ENCODE measurements at regions not wholly inside any gene's neighbourhood (a gene's known extent, or its start where the extent isn't known, plus 50 kb on each side); places are given as distances from the start of the nearest gene placed in this dataset.

DNA sequence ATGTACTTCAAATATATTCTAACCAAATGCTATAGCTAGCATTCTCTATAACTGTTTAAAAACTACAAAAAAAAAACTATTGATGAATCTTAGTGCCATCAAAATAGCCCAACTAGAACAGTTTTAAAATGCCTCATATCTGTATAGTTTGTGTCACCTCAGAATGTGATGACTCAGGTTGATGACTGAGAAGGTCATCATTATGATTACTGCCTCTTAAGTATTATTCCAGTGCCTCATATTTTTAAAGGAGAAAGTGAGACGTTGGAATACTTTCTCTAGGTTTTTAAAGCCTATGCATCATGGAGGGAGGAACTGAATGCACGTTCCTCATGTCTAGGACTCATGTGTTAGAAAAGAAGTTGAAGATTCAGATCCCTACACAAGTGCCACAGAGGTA is 88.2 kb downstream of the TMA16 start:
- DNase-seq = no peak

DNA sequence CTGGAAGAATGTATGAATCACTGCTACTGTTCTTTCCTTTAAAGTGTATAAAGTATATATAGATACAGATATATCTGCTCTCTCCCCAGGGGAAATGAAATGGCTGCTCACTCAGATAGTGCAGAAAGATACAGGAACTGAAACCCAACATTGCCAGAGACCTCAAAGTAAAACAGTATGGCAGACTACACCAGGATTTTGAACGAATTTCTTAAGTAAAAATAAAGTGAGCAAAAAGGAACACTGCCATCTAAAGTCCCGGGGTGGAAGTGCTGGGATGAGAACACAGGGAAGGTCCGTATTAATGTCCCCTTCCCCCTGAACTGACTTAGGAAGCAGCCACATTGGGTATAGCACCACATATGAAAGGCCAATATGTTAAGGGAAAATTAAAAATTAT is 93.4 kb downstream of the TMA16 start:
- DNase-seq = no peak

DNA sequence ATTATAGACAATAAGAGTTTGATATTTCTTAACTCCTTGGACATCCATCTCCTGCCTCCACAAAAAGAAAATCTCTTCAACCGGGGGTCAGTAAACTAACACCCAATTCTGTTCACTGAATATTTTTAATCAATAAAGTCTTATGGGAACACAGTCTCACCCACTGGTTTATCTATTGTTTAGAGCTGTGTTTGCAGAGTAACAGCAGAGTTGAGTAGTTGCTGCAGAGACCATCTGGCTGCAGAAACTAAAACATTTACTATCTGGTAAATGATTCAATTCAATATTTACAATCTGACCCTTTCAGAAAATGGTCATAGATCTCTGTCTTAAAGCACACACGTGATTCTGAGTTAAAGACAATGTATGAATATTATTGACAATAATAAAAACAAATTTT is 94.0 kb downstream of the TMA16 start:
- no peak for DNase-seq

DNA sequence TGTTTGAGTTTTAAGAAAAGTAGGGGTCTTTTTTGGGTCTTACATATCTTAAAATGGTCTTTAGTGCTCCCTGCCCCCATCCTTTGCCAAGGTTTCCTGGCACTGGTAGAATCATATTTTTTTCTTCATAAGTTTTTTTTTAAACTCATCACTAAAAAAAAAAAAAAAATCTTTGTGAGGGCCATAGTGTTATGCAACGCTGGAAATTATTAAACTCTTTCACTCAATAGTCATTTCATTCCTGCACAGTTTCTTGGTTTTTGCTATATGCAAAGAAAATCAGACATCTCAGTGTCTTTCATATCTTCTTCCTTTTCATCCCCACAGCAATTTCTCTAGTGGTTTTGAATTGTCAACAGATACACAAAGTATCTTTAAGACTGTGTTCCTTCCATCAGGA is 95.6 kb downstream of the TMA16 start:
- no peak for DNase-seq

DNA sequence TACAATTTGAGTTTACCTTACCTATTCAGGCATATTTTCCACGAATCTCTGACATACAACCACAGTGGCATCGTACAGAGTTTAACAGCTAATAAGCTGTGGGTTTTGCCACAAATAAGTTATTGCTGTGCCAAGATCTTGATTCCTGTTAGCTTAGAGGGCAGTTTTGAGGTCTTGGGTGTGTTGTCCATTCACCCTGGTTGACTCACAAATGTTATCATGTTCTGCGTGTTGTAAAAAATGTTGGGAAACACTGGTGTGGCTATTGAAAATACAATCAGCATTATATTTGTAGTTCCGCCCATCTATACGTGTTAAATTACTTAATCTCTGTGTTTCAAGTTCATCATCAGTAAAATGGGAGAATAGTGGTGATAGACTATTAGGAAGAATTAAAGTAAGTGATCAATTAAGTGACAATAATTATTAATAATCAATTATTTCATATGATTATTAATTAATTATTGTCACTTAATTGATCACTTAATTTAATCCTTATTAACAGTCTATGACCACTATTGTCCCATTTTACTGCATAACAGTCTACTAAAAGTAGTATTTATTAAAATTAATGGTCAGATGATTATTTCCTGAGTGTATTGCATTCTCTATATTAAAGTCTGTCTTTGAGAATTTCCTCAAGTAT is 96.3 kb downstream of the TMA16 start:
- no peak for DNase-seq

DNA sequence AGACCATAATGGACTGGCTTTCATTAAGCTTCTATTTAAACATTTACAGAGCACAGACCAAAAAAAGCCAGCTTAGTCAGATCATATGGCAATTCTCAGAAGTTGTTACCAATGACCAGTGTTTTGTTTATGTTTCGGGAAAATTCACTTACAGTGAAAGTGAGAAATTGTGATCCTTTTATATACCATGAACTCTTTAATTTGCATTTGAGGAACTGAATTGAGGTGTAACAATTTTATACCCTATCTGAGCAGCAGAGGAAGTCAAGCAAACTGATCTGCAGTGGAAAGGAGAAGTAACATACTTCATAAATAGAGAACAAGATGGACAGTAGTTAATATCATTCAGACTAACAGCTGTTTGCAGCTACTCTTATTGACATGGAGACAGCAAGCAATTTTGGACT is 97.1 kb downstream of the TMA16 start:
- DNase-seq = no peak

DNA sequence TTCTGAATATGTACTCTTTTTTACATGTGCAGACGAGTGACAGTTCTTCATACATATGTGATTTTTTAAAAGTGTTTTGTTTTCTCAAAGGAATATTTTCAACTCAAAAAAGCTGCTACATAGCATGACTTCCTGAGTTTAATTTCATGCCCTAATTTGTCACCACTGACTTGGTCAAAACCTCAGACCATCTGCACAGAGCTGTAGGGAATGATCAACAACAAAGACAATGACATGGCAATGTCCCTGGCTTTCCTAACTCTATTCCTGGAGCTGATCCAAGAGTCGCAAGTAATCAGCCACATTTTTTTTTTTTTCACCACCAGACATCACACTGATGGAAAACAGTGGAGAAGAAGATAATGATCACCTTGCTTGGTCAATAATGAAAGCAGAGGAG is 97.7 kb downstream of the TMA16 start:
- DNase-seq = no peak

DNA sequence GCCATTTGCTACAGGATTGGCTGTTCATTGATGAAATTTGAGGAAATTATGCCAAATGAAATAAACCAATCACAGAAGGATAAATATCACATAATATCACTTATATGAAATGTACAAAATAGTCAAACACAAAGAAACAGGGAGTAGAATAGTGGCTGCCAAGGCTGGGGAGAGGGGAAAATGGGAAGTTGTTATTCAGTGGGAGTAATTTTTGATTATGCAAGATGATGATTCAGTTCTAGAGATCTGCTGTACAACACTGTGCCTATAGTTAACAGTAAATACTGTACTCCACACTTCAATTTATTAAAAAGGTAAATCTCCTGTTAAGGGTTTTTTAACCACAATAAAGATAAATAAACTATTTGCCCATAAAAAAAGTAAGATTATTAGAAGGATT is 101.1 kb downstream of the TMA16 start:
- no peak for DNase-seq

DNA sequence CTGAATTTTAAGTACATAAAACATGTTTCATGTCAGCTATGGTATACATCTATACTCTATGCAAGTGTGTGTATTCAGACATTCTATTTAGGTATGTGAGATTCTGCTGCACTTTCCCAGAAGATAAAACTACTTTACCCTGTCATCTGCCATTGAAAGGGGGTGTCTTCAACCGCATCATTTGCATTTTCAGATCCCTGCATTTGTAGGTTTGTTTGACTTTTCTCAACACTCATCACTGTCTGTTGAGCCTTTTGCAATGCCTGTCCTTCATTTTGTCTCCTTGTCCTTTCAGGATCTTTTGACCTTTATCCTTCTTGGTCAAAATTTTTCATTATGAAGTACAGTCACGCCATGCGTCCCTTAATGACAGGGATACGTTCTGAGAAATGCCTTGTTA is 103.5 kb downstream of the TMA16 start:
- no peak for DNase-seq

DNA sequence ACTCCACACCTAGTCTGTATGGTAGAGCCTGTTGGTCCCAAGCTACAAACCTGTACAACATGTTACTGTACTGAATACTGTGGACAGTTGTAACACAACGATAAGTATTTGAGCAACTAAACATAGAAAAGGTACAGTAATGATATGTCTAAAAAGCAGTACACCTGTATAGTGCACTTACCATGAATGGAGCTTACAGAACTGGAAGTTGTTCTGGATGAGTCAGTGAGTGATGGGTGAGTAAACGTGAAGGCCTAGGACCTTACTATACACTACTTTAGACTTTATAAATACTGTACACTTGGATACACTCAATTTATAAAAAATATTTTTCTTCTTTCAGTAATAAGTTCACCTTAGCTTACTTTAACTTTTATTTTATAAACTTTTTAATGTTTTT is 104.0 kb downstream of the TMA16 start:
- no peak for DNase-seq

DNA sequence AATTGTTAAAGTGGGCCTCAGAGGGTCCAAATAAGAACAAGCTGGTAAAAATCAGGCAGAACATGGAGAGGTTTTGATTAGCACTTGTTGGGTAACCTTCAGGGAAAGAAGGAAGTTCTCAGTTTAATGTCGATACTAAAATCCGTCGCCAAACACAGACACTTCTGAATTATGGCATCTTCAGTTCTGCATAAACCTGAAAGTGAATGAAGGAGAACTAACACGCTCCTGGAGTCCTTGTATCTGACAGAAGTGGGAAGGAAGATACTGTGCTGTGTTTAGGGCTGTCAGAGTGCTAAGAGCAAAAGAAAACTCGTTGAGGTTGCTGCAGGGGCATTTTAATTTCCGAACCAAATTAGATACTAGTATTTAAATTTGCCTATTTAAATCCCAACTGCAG is 106.2 kb downstream of the TMA16 start:
- no peak for DNase-seq

DNA sequence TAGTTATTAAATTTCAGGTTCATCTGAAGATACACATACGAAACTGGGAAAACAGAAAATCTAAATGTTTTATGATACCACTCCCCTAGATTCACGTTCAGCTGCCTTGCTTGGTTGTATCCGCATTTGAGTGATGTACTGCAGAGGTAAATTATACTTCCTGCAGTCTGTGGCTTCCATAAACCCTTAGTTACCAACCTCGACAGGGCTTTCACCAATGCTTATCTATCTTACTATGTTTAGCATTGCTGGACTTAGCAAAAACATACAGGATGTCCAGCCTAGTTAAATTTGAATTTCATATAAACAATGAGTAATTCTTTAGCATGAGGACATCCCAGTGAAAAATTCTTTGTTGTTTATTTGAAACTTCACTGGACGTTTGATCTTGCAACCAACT is 108.8 kb downstream of the TMA16 start:
- no peak for DNase-seq

DNA sequence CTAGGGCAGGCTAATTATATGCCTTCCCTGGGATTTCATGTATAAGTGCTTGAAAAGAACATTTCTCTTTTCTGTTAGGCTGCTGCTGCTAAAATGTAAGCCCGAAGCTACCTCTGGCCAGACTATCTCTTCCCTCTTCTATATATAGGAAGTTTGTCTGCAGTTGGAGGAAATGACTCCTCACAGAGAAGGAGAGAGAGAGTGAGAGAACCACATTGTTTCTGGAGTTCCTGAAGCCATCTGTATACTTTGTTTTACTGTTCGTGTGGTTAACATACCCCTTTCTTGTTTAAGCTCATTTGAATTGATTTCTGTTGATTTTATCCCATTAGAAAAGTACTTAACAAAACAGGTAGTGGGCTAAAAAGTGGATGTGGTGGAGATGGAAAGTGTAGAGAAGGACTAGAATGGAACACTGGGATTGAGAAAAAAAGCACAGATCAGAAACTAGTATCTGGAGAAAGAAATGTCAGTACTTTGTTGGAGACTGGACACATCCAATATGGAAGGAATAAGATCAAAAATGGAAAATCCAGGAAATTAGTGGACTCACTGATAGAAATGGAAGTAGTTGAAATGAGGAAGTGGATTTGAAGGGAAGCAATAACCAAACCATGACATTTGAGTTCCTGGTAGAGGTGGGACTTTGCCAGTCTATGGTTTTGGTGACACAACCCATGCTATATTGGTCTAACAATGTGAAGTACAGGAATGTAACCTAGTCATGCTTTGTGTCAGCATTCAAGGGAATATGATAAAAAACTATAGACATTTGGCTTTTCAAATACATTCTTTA is 112.6 kb downstream of the TMA16 start:
- DNase-seq = no peak

DNA sequence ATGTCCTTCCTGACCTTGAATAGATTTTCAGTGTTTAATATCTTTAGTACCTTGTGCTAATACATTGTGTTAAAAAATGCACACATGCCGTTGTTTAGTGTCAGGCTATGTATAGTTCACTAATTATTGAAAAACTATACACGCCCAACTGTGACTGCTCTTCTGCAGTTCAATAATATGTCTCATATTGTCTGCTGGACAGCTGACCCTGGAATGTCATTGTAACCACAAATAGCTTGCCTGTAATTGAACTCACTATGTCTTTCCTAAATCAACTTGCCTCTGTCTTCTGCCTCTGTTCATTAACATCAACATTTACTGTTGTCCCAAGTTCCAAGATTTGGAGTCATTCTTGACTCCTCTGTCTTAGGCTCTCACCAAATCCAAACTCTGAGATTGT is 114.5 kb downstream of the TMA16 start:
- DNase-seq = no peak

DNA sequence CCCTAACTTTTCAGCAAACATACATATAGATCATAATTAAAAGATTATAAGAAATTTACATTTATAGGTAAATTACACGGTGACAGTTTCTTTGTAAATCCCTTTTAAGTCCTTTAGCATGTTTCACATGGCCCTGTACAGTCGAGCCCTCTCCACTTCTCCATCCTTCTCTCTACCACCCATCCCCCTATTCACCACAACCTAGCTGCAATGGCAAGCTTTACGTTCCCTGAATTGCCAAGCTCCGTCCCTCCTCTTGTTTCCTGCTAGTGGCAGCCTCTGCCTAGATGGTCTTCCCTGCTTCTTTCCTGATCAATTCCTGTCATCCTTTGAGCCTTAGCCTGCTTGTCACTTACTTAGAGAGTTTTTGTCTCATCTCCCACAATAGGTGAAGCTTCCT is 116.2 kb downstream of the TMA16 start:
- DNase-seq = no peak

DNA sequence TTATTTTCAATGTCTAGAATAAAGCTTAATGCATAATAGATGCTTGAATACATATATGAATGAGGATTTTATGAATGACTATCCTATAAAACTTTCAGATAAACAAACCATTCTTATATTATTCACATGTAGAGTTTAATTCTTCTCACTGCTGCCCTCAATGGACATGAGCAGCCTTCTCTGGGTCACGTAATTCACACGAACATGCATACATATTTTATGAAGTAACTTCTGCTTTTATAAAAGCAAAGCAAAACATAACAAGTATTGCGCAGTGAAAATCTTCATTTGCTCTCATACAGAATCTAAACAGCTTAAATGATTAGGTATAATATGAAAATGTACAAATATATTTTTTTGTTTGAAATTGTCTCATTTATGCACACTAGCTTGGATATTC is 116.7 kb downstream of the TMA16 start:
- no peak for DNase-seq

DNA sequence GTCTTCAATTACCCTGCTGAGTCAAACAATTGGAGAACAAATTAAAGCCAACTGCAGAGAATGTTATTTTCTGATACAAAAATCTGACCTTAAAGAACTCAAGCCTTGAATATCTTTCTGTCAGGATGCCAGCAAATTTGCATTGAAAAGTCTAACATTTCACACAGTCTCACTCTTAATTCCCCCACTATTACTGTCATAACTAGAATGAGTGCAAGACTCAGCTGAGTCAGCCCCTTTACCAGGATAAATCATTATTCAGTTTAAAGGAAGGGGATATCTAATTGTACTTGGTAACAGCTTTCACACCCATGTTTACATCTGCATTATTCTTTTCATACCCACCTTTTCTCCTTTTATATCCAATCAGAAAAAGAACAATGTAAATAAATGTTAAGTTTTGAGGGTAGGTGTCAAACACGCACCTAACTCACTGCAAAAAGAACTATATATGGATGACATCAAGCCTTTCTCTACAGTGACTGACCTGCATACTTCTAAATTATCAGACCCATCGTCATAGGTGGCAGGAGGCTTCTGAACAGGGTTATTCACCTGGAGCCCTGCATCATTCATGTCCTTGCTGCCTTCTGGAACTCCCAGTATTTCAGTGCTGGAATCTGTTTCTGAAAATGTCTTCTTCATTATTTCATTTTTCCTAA is 117.4 kb downstream of the TMA16 start:
- DNase-seq = no peak

DNA sequence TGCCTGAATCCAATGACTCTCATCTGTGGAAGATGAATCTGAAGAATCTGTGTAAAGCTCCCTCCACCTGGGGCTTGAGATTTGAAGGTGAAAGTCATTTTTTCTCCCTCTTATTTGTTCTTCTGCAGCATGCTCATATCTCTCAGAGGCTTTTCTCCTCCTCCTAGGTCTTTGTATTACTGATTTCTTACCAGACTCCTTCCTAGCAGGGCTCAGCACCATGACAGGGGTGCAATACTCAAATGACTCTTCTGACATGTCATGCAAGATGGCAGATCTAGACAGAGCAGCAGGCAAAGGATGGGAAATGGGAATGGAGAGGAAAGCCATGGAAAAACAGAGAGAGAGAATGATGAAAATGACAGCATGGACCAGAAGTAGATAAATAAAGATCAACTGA is 118.3 kb downstream of the TMA16 start:
- no peak for DNase-seq

DNA sequence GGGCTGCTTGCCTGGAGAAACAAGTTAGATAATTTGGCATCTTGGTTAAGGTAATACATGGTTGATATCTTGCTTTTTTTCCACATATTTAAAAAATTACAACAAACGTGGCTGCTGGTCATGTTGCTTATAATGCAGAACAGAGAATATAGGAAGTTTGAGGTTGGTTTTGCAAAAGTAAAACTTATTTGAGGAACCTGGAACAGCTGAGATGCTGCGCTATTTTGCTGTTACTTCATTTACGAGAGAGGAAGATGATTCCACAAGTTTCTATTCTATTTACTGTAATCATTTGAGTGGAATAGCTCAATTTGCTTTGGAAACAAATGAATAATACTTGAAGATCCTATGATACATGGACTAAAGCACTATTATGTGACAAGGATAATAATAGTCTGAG is 118.9 kb downstream of the TMA16 start:
- DNase-seq = no peak

DNA sequence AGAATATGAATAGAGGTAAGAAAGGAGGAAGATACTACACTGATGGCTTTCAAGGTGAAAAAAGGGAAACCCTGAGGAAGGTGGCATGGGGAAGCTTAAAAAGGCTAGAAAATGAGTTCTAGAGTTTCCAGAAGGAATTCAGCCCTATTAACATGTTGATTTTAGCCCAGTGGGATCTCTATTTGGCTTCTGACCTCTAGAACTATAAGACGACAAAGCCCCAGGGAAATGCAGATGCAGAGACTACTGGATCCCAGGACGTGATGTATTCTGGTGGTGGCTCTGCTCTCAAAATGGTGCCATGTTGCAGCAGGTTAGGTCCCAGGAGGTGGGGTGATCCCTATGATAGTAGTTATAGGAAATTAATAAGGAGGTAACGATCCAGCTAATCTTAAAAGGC is 120.4 kb downstream of the TMA16 start:
- no peak for DNase-seq

DNA sequence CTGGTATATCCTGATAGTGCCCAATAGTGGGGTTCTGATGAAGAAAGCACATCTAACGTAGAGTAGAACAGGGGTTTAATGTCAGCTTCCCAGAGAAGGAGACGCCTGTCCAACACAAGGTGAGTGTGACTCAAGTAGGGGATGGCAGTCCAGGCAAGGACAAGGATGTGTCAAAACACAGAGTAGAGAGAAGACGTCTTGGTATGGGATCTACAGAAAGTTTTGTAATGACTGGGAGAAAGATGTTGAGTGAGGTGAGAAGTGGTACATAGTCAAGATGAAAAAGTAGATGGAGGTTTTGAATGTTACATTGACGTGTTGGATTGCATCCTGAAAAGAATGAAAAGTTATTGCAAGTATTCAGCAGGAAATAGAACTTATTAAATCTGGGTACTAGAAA is 124.4 kb downstream of the TMA16 start:
- DNase-seq = no peak

DNA sequence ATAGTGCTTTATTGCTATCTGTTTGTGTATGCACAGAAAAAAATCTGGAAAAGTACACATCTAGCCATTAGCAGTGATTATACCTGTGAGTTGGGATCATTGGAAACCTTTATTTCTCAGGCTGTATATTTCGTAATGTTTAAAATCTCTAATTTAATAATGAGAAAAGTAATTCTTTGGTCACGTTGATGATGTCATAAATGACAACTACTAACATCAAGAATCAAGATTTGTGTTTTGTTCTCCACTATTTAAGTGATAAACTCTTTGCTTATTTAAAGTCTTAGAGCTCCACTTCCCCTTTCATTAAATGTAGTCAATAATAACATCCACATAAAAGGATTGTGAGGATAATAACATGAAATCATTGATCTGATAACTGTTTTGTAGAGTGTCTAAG is 126.2 kb downstream of the TMA16 start:
- no peak for DNase-seq

DNA sequence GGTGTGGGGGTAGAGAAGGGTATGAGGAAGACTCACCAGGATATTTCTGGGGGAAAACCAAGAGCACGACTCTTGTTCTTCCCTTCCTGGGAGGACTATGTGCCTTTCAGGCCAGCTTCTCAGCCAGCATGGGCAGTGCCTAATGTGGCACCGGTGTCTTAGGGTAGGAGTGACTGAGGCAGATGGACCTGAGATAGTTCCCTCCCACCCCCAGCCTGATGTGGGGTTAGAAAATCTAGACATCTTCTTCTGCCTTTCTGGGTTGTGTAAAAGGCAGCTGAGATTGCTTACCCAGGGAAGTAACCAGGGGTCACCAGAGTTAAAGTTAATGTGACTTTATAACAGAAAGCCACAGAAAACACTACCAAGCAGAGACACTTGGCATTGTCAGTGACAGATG is 127.3 kb downstream of the TMA16 start:
- no peak for DNase-seq

DNA sequence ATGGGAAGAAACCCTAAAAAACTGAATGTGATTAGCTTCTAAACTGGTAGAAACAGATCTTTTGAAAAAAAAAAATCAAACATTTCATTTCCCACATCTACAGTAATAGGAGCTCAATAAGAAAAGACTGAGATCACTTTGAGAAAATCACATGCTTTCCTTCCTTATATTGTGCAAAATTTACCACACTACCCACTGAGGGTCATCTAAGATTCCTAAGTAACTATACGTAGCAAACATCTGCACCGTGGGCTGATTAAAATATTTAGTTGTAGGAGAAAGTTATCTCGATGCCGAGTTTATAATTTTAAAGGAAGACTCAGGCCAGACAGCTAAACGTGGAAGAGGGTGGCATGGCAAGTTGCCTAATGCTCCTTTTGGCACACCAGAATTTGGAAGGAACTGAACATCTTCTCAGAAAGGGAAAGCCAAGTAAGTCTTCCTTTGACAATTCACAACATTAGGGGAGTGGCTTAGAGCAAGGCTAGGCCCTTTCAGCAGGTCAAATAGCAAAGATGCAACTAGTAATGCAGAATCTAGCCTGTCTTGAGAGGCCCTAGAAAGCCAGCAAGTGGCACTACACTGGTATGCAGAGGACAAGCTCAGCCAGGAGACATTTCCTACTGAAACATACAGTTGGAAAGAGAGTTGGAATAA is 128.0 kb downstream of the TMA16 start:
- DNase-seq = no peak

Data from stimulated activated CD4-positive, alpha-beta T cell treated with anti-CD3 and anti-CD28 coated beads, Interleukin-4, amount 100 ng/mL, for 4 hours (primary cell).